ENCODE measurements at regions not wholly inside any gene's neighbourhood (a gene's known extent, or its start where the extent isn't known, plus 50 kb on each side); places are given as distances from the start of the nearest gene placed in this dataset.

GRCh38 chr5:124445070-124445619, 301.3 kb downstream of the ZNF608 start:
- Histone ChIP-seq H2AFZ (ENCODE audit: insufficient read depth, low read depth, low read length, poor library complexity, severe bottlenecking) (no peak overlapping the region), H4K20me1 (ENCODE audit: control insufficient read depth, insufficient read depth, low read length, poor library complexity, severe bottlenecking) (no peaks in the 10 kb centered on the region), H3K9ac (ENCODE audit: low read length) (no peak overlapping the region), H3K4me1 (ENCODE audit: control insufficient read depth in 2 of 2, insufficient read depth in 2 of 2, low read length in 2 of 2) (peaks cover 5 to 9% of the 10 kb centered on the region in 2 donors), H3K27me3 (replicated peaks in 1 of 4; ENCODE audit: control extremely low read depth in 1 of 4, control insufficient read depth in 3 of 4, insufficient read depth in 4 of 4, low read length in 3 of 4) (no peaks in the 10 kb centered on the region), H3K9me3 (ENCODE audit: control extremely low read depth in 1 of 3, control insufficient read depth in 2 of 3, insufficient read depth in 1 of 3, low read length in 2 of 3) (no peaks in the 10 kb centered on the region), H3K4me3 (ENCODE audit: control extremely low read depth in 1 of 5, extremely low read depth in 1 of 5, insufficient read depth in 1 of 5, low read depth in 2 of 5, low read length in 4 of 5) (no peak overlapping the region), H3K36me3 (replicated peaks in 1 of 2; ENCODE audit: control extremely low read depth in 1 of 2, control insufficient read depth in 1 of 2, extremely low read depth in 1 of 2, insufficient read depth in 2 of 2, low read length in 1 of 2) (no peaks in the 10 kb centered on the region), H3K79me2 (ENCODE audit: control insufficient read depth, insufficient read depth, low read length) (no peaks in the 10 kb centered on the region), H3K27ac (ENCODE audit: low read length in 2 of 2) (no peak overlapping the region), H3K4me2 (replicated peaks; ENCODE audit: low read depth, low read length, poor library complexity, severe bottlenecking) (no peak overlapping the region)
- H3K27ac Mint-ChIP-seq, result no peak overlapping the region
- H3K4me1 Mint-ChIP-seq, result peaks cover 9% of the 10 kb centered on the region
- DNase-seq (no peak), ATAC-seq (ENCODE audit: low read depth) (no peak)
- TF ChIP-seq EZH2 (IDR thresholded peaks at IDR 0.05; ENCODE audit: borderline replicate concordance, insufficient read depth, low read depth, low read length, poor library complexity, severe bottlenecking), result no peak
- TF ChIP-seq CTCF (IDR thresholded peaks at IDR 0.05), result no peak
- ChIA-PET CTCF (no interaction called here), POLR2A (no interaction called here)
- 100% methylated on average over 2 of the region's 3 CpGs for WGBS (ENCODE audit: insufficient coverage)
- H3K9me3 Mint-ChIP-seq (ENCODE audit: insufficient read depth), result no peaks in the 10 kb centered on the region
- intact Hi-C loops (cut with micrococcal nuclease), result no loop called here
- no peaks in the 10 kb centered on the region for H3K27me3 Mint-ChIP-seq
- H3K4me3 Mint-ChIP-seq, result no peak overlapping the region

GRCh38 chr5:124444147-124444775, 302.2 kb downstream of the ZNF608 start:
- no peak overlapping the region for H3K4me3 ChIP-seq (ENCODE audit: control extremely low read depth in 1 of 5, extremely low read depth in 1 of 5, insufficient read depth in 1 of 5, low read depth in 2 of 5, low read length in 4 of 5)
- ChIA-PET CTCF (no interaction called here), POLR2A (no interaction called here)
- no peak overlapping the region for H2AFZ ChIP-seq (ENCODE audit: insufficient read depth, low read depth, low read length, poor library complexity, severe bottlenecking)
- Mint-ChIP-seq H3K4me1 (peaks cover 9% of the 10 kb centered on the region), H3K27ac (no peak overlapping the region), H3K9me3 (ENCODE audit: insufficient read depth) (no peaks in the 10 kb centered on the region), H3K27me3 (no peaks in the 10 kb centered on the region), H3K4me3 (no peak overlapping the region)
- ATAC-seq (ENCODE audit: low read depth) (peak; percentile 43), DNase-seq (peak; percentile 25)
- no peak overlapping the region for H3K9ac ChIP-seq (ENCODE audit: low read length)
- H3K4me1 ChIP-seq (ENCODE audit: control insufficient read depth in 2 of 2, insufficient read depth in 2 of 2, low read length in 2 of 2), result peaks cover 6 to 12% of the 10 kb centered on the region in 2 donors
- no peak overlapping the region for H3K27ac ChIP-seq (ENCODE audit: low read length in 2 of 2)
- H3K9me3 ChIP-seq (ENCODE audit: control extremely low read depth in 1 of 3, control insufficient read depth in 2 of 3, insufficient read depth in 1 of 3, low read length in 2 of 3), result no peaks in the 10 kb centered on the region
- WGBS (ENCODE audit: insufficient coverage), result 80% methylated on average over 2 of the region's 4 CpGs
- intact Hi-C loops (cut with micrococcal nuclease), result no loop called here
- no peaks in the 10 kb centered on the region for H4K20me1 ChIP-seq (ENCODE audit: control insufficient read depth, insufficient read depth, low read length, poor library complexity, severe bottlenecking)
- no peaks in the 10 kb centered on the region for H3K79me2 ChIP-seq (ENCODE audit: control insufficient read depth, insufficient read depth, low read length)
- no peaks in the 10 kb centered on the region for H3K27me3 ChIP-seq (replicated peaks in 1 of 4; ENCODE audit: control extremely low read depth in 1 of 4, control insufficient read depth in 3 of 4, insufficient read depth in 4 of 4, low read length in 3 of 4)
- H3K4me2 ChIP-seq (replicated peaks; ENCODE audit: low read depth, low read length, poor library complexity, severe bottlenecking), result no peak overlapping the region
- H3K36me3 ChIP-seq (replicated peaks in 1 of 2; ENCODE audit: control extremely low read depth in 1 of 2, control insufficient read depth in 1 of 2, extremely low read depth in 1 of 2, insufficient read depth in 2 of 2, low read length in 1 of 2), result no peaks in the 10 kb centered on the region
- TF ChIP-seq CTCF (IDR thresholded peaks at IDR 0.05) (no peak), EZH2 (IDR thresholded peaks at IDR 0.05; ENCODE audit: borderline replicate concordance, insufficient read depth, low read depth, low read length, poor library complexity, severe bottlenecking) (no peak)
